ENCODE measurements at regions not wholly inside any gene's neighbourhood (a gene's known extent, or its start where the extent isn't known, plus 50 kb on each side); places are given as distances from the start of the nearest gene placed in this dataset.

DNA sequence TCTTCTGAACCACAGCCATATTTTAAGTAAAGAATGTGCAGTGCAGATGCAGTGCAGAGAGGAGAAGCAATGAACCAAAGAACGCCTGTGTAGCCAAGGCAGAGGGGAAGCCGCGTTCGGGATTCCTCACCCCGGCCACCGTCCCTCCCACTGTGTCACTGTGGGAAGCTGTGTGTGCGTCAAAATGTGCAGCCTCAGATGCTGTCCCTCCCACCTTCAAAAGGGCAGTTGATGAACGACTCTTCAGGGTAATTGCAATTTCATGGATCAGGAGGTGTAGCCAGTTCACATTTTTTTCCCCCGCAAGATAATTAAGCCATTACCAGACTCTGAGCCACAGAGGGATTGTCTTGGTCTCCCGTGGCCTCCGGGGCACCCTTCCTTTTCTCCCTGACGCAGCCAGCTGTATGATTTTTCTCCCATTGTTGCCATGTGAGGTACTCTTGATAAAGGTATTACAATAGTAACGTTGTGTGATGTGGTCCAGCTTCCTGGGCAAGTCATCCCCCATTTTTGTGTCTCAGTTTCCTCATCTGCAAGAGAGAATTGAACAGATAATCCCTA, 190.0 kb downstream of the FOXL1 start:
- H3K27ac ChIP-seq (ENCODE audit: low read length), result no peak overlapping the region
- ATAC-seq (replicated peaks in 1 of 4) (no peak), DNase-seq (no peak)
- no peak overlapping the region for H3K27ac Mint-ChIP-seq
- no peaks in the 10 kb centered on the region for H3K4me1 Mint-ChIP-seq
- H3K27me3 ChIP-seq (replicated peaks in 1 of 2; ENCODE audit: control insufficient read depth in 2 of 2, extremely low read depth in 1 of 2, insufficient read depth in 2 of 2, low read length in 1 of 2), result peaks cover 0 to 22% of the 10 kb centered on the region in 2 experiments
- no peaks in the 10 kb centered on the region for H3K4me1 ChIP-seq (ENCODE audit: control insufficient read depth in 1 of 2, extremely low read depth in 1 of 2, insufficient read depth in 2 of 2, low read length in 2 of 2)
- H3K4me3 Mint-ChIP-seq, result no peak overlapping the region
- peaks cover 16 to 38% of the 10 kb centered on the region in 2 donors for H3K27me3 Mint-ChIP-seq
- H3K4me3 ChIP-seq (ENCODE audit: control insufficient read depth in 1 of 2, extremely low read depth in 1 of 2, low read length in 1 of 2), result no peak overlapping the region
- ChIA-PET CTCF (no interaction called here), POLR2A (no interaction called here)
- no peaks in the 10 kb centered on the region for H3K9me3 ChIP-seq
- peaks cover 0 to 7% (median 0%) of the 10 kb centered on the region in 3 donors for H3K9me3 Mint-ChIP-seq
- no peaks in the 10 kb centered on the region for H3K36me3 ChIP-seq (ENCODE audit: control insufficient read depth in 2 of 2, extremely low read depth in 1 of 2, insufficient read depth in 1 of 2, low read length in 1 of 2)
- no peaks in the 10 kb centered on the region for H3K36me3 Mint-ChIP-seq
- 87% methylated on average over 3 of the region's 13 CpGs for WGBS (ENCODE audit: insufficient coverage)

DNA sequence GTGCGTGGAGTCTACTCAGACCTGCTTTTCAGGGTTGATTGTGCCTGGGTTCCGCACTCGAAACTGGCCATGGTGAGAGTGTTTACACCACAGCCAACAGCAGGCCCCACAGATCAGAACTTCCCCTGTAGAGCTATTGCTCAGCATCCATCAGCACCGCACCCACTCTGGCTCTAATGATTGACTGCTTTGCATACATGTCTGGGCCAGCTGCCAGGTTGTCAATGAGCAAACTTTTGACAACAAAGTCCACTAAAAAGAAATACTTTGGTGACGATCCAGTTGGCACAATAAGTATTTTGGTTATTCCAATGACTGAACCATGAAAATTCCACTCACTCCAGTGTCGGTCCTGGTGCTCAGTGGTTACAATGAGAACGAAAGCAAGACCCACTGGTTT, 190.7 kb downstream of the FOXL1 start:
- Mint-ChIP-seq H3K27ac (no peak overlapping the region), H3K36me3 (no peaks in the 10 kb centered on the region), H3K4me3 (no peak overlapping the region), H3K9me3 (peaks cover 0 to 7% (median 0%) of the 10 kb centered on the region in 3 donors), H3K4me1 (no peaks in the 10 kb centered on the region), H3K27me3 (peaks cover 15 to 35% of the 10 kb centered on the region in 2 donors)
- ATAC-seq (replicated peaks in 1 of 4) (no peak), DNase-seq (no peak)
- 82% methylated on average over 2 of the region's 7 CpGs for WGBS (ENCODE audit: insufficient coverage)
- Histone ChIP-seq H3K27ac (ENCODE audit: low read length) (no peak overlapping the region), H3K27me3 (replicated peaks in 1 of 2; ENCODE audit: control insufficient read depth in 2 of 2, extremely low read depth in 1 of 2, insufficient read depth in 2 of 2, low read length in 1 of 2) (peaks cover 0 to 20% of the 10 kb centered on the region in 2 experiments), H3K4me3 (ENCODE audit: control insufficient read depth in 1 of 2, extremely low read depth in 1 of 2, low read length in 1 of 2) (no peak overlapping the region), H3K9me3 (no peaks in the 10 kb centered on the region), H3K4me1 (ENCODE audit: control insufficient read depth in 1 of 2, extremely low read depth in 1 of 2, insufficient read depth in 2 of 2, low read length in 2 of 2) (no peaks in the 10 kb centered on the region), H3K36me3 (ENCODE audit: control insufficient read depth in 2 of 2, extremely low read depth in 1 of 2, insufficient read depth in 1 of 2, low read length in 1 of 2) (no peaks in the 10 kb centered on the region)
- CTCF ChIA-PET, result no interaction called here
- POLR2A ChIA-PET, result no interaction called here

DNA sequence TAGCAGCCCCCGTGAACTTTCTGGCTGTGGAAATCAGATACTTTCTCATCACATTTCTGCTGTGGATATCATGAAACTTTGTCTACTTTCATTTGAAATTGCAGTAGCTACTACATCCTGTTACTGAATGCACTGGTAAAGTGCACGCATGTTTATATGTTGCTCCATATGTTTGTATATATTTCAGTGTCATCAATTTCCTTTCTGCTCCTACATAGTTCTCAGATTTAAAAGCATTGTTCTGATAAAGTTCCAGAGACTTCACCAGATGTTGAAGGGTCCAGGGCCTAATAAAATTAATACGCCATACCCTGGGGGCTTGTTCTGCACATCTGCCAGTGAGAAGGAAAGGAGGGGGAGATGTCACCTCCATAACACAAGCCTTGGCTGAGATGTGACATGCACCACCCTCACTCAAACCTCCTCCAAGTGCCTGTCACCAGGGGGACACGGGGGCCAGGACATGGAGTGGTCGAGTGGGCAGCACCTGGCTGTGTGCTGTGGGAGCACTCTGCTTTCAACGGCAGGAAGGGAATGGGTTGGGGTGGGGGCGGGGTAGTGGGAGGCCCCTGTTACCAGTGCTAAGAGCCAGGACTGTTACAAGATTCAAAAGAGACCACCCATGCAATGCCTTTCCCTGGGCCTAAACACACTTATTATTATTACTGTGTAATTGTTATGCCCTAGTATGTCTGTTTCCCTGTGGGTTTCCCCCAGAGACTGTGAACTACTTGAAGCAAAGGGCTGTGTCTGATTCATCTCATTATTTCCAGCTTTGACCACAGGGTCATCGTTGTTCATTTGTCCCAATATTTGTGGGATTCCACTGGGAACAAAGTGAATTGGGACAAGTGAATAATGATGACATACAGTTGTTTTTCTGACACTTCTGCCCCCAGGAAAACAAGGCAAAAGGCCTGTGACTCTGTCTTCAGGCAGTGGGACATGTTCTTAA, 193.4 kb downstream of the FOXL1 start:
- 65% methylated on average over 3 of the region's 8 CpGs for WGBS (ENCODE audit: insufficient coverage)
- Mint-ChIP-seq H3K36me3 (no peaks in the 10 kb centered on the region), H3K4me1 (no peaks in the 10 kb centered on the region), H3K27me3 (peaks cover 12 to 25% of the 10 kb centered on the region in 2 donors), H3K27ac (no peak overlapping the region), H3K4me3 (no peak overlapping the region), H3K9me3 (peaks cover 0 to 2% (median 0%) of the 10 kb centered on the region in 3 donors)
- H3K4me3 ChIP-seq (ENCODE audit: control insufficient read depth in 1 of 2, extremely low read depth in 1 of 2, low read length in 1 of 2), result no peak overlapping the region
- H3K27me3 ChIP-seq (replicated peaks in 1 of 2; ENCODE audit: control insufficient read depth in 2 of 2, extremely low read depth in 1 of 2, insufficient read depth in 2 of 2, low read length in 1 of 2), result peaks cover 0 to 28% of the 10 kb centered on the region in 2 experiments
- no peak overlapping the region for H3K27ac ChIP-seq (ENCODE audit: low read length)
- H3K4me1 ChIP-seq (ENCODE audit: control insufficient read depth in 1 of 2, extremely low read depth in 1 of 2, insufficient read depth in 2 of 2, low read length in 2 of 2), result no peaks in the 10 kb centered on the region
- no peak for DNase-seq
- POLR2A ChIA-PET, result no interaction called here
- H3K9me3 ChIP-seq, result no peaks in the 10 kb centered on the region
- CTCF ChIA-PET, result no interaction called here
- no peaks in the 10 kb centered on the region for H3K36me3 ChIP-seq (ENCODE audit: control insufficient read depth in 2 of 2, extremely low read depth in 1 of 2, insufficient read depth in 1 of 2, low read length in 1 of 2)
- ATAC-seq (replicated peaks in 1 of 4), result no peak

DNA sequence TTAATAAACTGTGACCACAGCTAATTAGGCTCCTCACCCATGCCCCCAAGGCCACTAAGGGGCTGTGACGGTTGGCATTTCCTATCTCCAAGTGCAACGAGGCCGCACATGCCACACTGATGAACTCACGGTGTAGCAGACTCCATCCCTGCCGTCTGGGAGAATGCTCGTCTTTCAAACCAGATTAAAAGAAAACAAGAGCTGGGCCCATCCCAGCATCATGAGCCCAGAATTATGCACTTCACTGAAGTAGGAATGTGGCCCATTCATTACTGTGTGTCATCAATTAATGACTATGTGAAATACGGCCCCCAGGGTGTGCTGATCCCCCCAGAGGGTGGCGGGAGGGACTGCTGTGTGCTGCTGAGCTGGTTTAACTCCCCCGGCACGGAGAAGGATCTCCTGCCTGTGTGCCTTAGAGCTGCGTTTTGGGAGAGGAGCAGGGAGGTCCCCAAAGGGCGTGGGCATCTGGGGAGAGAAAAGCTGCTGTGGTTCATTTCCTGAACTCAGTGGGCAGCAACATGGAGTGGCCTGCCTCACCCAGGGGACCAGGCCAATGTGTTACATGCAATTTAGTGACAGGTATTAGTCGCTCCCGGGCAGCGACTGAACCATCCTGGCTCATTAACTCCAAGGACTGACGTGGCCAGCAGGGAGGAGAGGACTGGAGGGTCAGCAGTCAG, 194.5 kb downstream of the FOXL1 start:
- Mint-ChIP-seq H3K9me3 (no peaks in the 10 kb centered on the region), H3K27ac (no peak overlapping the region), H3K36me3 (no peaks in the 10 kb centered on the region), H3K4me3 (no peak overlapping the region), H3K4me1 (no peaks in the 10 kb centered on the region), H3K27me3 (peaks cover 12 to 27% of the 10 kb centered on the region in 2 donors)
- no peaks in the 10 kb centered on the region for H3K4me1 ChIP-seq (ENCODE audit: control insufficient read depth in 1 of 2, extremely low read depth in 1 of 2, insufficient read depth in 2 of 2, low read length in 2 of 2)
- H3K27ac ChIP-seq (ENCODE audit: low read length), result no peak overlapping the region
- no peaks in the 10 kb centered on the region for H3K9me3 ChIP-seq
- ATAC-seq (replicated peaks in 1 of 4) (no peak), DNase-seq (no peak)
- WGBS (ENCODE audit: insufficient coverage), result 83% methylated on average over 15 of the region's 16 CpGs
- H3K4me3 ChIP-seq (ENCODE audit: control insufficient read depth in 1 of 2, extremely low read depth in 1 of 2, low read length in 1 of 2), result no peak overlapping the region
- peaks cover 0 to 28% of the 10 kb centered on the region in 2 experiments for H3K27me3 ChIP-seq (replicated peaks in 1 of 2; ENCODE audit: control insufficient read depth in 2 of 2, extremely low read depth in 1 of 2, insufficient read depth in 2 of 2, low read length in 1 of 2)
- POLR2A ChIA-PET, result no interaction called here
- no peaks in the 10 kb centered on the region for H3K36me3 ChIP-seq (ENCODE audit: control insufficient read depth in 2 of 2, extremely low read depth in 1 of 2, insufficient read depth in 1 of 2, low read length in 1 of 2)
- CTCF ChIA-PET, result interaction anchor here in 1 of 2 donors (0.9 kb wide), 1 partner anchor 11 kb away, joined by 3 read pairs; no protein-coding TSS in a partner anchor

DNA sequence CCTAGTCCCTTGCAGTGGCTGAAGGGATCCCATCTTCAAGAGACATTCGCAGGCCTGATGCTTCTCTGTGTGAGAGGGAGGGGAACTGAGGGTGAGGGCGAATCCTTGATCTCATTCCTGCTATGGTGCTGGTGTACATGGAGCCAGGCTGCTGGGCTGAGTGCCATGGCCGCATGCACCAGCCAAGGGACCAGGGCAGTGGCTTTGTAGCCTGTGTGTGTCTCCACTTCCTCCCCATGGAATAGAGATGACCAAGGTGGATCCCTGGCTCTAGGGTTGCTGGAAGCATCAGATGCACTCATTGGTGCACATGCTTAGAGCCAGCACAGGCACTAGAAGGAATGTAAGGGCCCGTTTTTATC, 195.0 kb downstream of the FOXL1 start:
- Mint-ChIP-seq H3K36me3 (no peaks in the 10 kb centered on the region), H3K4me3 (no peak overlapping the region), H3K4me1 (no peaks in the 10 kb centered on the region), H3K27ac (no peak overlapping the region), H3K9me3 (no peaks in the 10 kb centered on the region), H3K27me3 (peaks cover 10 to 31% of the 10 kb centered on the region in 2 donors)
- H3K4me3 ChIP-seq (ENCODE audit: control insufficient read depth in 1 of 2, extremely low read depth in 1 of 2, low read length in 1 of 2), result no peak overlapping the region
- H3K27ac ChIP-seq (ENCODE audit: low read length), result no peak overlapping the region
- no peaks in the 10 kb centered on the region for H3K4me1 ChIP-seq (ENCODE audit: control insufficient read depth in 1 of 2, extremely low read depth in 1 of 2, insufficient read depth in 2 of 2, low read length in 2 of 2)
- 67% methylated on average over 1 of the region's 4 CpGs for WGBS (ENCODE audit: insufficient coverage)
- POLR2A ChIA-PET, result no interaction called here
- no peaks in the 10 kb centered on the region for H3K9me3 ChIP-seq
- ATAC-seq (replicated peaks in 1 of 4) (no peak), DNase-seq (no peak)
- H3K36me3 ChIP-seq (ENCODE audit: control insufficient read depth in 2 of 2, extremely low read depth in 1 of 2, insufficient read depth in 1 of 2, low read length in 1 of 2), result no peaks in the 10 kb centered on the region
- CTCF ChIA-PET, result interaction anchor here in 1 of 2 donors (0.9 kb wide), 1 partner anchor 11 kb away, joined by 3 read pairs; no protein-coding TSS in a partner anchor
- H3K27me3 ChIP-seq (replicated peaks in 1 of 2; ENCODE audit: control insufficient read depth in 2 of 2, extremely low read depth in 1 of 2, insufficient read depth in 2 of 2, low read length in 1 of 2), result peaks cover 0 to 25% of the 10 kb centered on the region in 2 experiments

DNA sequence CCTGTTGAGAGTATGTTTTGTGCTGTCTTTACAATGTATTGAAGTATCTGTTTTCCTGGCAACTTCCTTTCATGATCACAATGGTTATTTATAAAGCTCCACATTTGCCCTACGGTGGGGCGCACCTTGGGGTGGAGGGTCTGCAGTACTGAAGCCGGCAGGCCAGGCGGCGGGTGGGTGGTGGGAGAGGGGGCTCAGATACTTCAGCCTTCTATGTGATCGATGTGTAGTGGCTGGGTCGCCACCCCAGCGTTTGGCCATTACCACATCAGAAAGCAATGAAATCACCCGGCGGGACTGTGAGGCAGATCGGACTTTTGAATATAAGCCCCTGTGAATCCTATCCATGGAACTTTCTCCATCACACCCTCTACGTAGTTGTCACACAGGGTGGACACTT, 196.6 kb downstream of the FOXL1 start:
- Histone ChIP-seq H3K27ac (ENCODE audit: low read length) (no peak overlapping the region), H3K4me3 (ENCODE audit: control insufficient read depth in 1 of 2, extremely low read depth in 1 of 2, low read length in 1 of 2) (no peak overlapping the region), H3K4me1 (ENCODE audit: control insufficient read depth in 1 of 2, extremely low read depth in 1 of 2, insufficient read depth in 2 of 2, low read length in 2 of 2) (no peaks in the 10 kb centered on the region), H3K27me3 (replicated peaks in 1 of 2; ENCODE audit: control insufficient read depth in 2 of 2, extremely low read depth in 1 of 2, insufficient read depth in 2 of 2, low read length in 1 of 2) (peaks cover 0 to 25% of the 10 kb centered on the region in 2 experiments), H3K36me3 (ENCODE audit: control insufficient read depth in 2 of 2, extremely low read depth in 1 of 2, insufficient read depth in 1 of 2, low read length in 1 of 2) (no peaks in the 10 kb centered on the region), H3K9me3 (no peaks in the 10 kb centered on the region)
- WGBS (ENCODE audit: insufficient coverage), result 91% methylated on average over 4 of the region's 12 CpGs
- no peaks in the 10 kb centered on the region for H3K4me1 Mint-ChIP-seq
- H3K4me3 Mint-ChIP-seq, result no peak overlapping the region
- ChIA-PET CTCF (no interaction called here), POLR2A (no interaction called here)
- H3K27me3 Mint-ChIP-seq, result peaks cover 7 to 20% of the 10 kb centered on the region in 2 donors
- H3K9me3 Mint-ChIP-seq, result no peaks in the 10 kb centered on the region
- H3K36me3 Mint-ChIP-seq, result no peaks in the 10 kb centered on the region
- no peak for ATAC-seq (replicated peaks in 1 of 4)
- H3K27ac Mint-ChIP-seq, result no peak overlapping the region
- no peak for DNase-seq

All from T-cell (primary cell).